HG03045 (cell line): ENCODE measurements at regions not wholly inside any gene's neighbourhood (a gene's known extent, or its start where the extent isn't known, plus 50 kb on each side); places are given as distances from the start of the nearest gene placed in this dataset.

Experiments used
- ATAC-seq: cut with Tn5 transposase; IDR thresholded peaks from one replicate; pipeline ENCODE4 v1.9.1; 2021; ENCODE audit warnings: mild to moderate bottlenecking, moderate library complexity; ENCODE audit not compliant: unreplicated experiment

GRCh38 chr5:33238826-33239695 is 201.7 kb upstream of the TARS1 start:
- no peak for ATAC-seq

- no peak for ATAC-seq
These were observed 200.2 kb upstream of the TARS1 start for GRCh38 chr5:33240558-33240957.

GRCh38 chr5:33241802-33242201 is 199.0 kb upstream of the TARS1 start:
- no peak for ATAC-seq

GRCh38 chr5:33242277-33242676 is 198.5 kb upstream of the TARS1 start:
- ATAC-seq = no peak

GRCh38 chr5:33244441-33245150 is 196.2 kb upstream of the TARS1 start:
- ATAC-seq = no peak

GRCh38 chr5:33254579-33254978 is 186.2 kb upstream of the TARS1 start:
- ATAC-seq = no peak

GRCh38 chr5:33257807-33258429 is 182.8 kb upstream of the TARS1 start:
- no peak for ATAC-seq

GRCh38 chr5:33258553-33258952 is 182.2 kb upstream of the TARS1 start:
- no peak for ATAC-seq

GRCh38 chr5:33260098-33260497 is 180.7 kb upstream of the TARS1 start:
- no peak for ATAC-seq

- ATAC-seq = no peak
These were observed 179.5 kb upstream of the TARS1 start for GRCh38 chr5:33261305-33261704.

- ATAC-seq = no peak
These were observed 179.0 kb upstream of the TARS1 start for GRCh38 chr5:33261747-33262146.

GRCh38 chr5:33267801-33268200 is 173.0 kb upstream of the TARS1 start:
- ATAC-seq = no peak

- ATAC-seq = no peak
These were observed 172.4 kb upstream of the TARS1 start for GRCh38 chr5:33268374-33268773.

GRCh38 chr5:33270671-33271070 is 170.1 kb upstream of the TARS1 start:
- ATAC-seq = no peak

- ATAC-seq = no peak
These were observed 169.2 kb upstream of the TARS1 start for GRCh38 chr5:33271606-33272005.

GRCh38 chr5:33272288-33272687 is 168.5 kb upstream of the TARS1 start:
- ATAC-seq = no peak

- no peak for ATAC-seq
These were observed 166.8 kb upstream of the TARS1 start for GRCh38 chr5:33273985-33274384.

- no peak for ATAC-seq
These were observed 165.4 kb upstream of the TARS1 start for GRCh38 chr5:33275391-33275790.

GRCh38 chr5:33275921-33276627 is 164.7 kb upstream of the TARS1 start:
- ATAC-seq = no peak

- no peak for ATAC-seq
These were observed 164.2 kb upstream of the TARS1 start for GRCh38 chr5:33276628-33276950.

- no peak for ATAC-seq
These were observed 163.6 kb upstream of the TARS1 start for GRCh38 chr5:33277061-33277650.
